Loucy (cell line): ENCODE measurements at regions not wholly inside any gene's neighbourhood (a gene's known extent, or its start where the extent isn't known, plus 50 kb on each side); places are given as distances from the start of the nearest gene placed in this dataset.

Experiments used
- H2AFZ ChIP-seq: fragments of 200-600 bp; sonication (generic); 2 replicates; pipeline ENCODE4 v1.6.0; 2016; ENCODE audit warnings: antibody characterized with exemption, mild to moderate bottlenecking, low read length, moderate library complexity
- H3F3A ChIP-seq: fragments of 200-600 bp; 2 replicates; pipeline ENCODE4 v1.6.0; 2016; ENCODE audit warnings: antibody characterized with exemption, low read depth, mild to moderate bottlenecking
- H3K27me3 ChIP-seq: fragments of 200-600 bp; sonication (generic); 2 replicates; pipeline ENCODE4 v1.6.1; 2014; ENCODE audit warnings: low read length, mild to moderate bottlenecking; ENCODE audit not compliant: insufficient read depth, poor library complexity, severe bottlenecking
- H3K36me3 ChIP-seq: fragments of 200-600 bp; sonication (generic); 2 replicates; pipeline ENCODE4 v1.6.1; 2016; ENCODE audit warnings: low read length; ENCODE audit not compliant: insufficient read depth
- H3K4me1 ChIP-seq: fragments of 200-600 bp; sonication (generic); 2 replicates; pipeline ENCODE4 v1.5.1; 2014; ENCODE audit warnings: low read length, mild to moderate bottlenecking; ENCODE audit not compliant: insufficient read depth, poor library complexity, severe bottlenecking
- H3K4me2 ChIP-seq: fragments of 200-600 bp; sonication (generic); 2 replicates; pipeline ENCODE4 v1.6.0; 2014; ENCODE audit warnings: antibody characterized with exemption, low read length, low read depth, mild to moderate bottlenecking; ENCODE audit not compliant: poor library complexity, severe bottlenecking
- H3K4me3 ChIP-seq: fragments of 200-600 bp; sonication (generic); 2 replicates; pipeline ENCODE4 v1.5.1; 2014; ENCODE audit warnings: low read length, mild to moderate bottlenecking, mixed read lengths; ENCODE audit not compliant: poor library complexity, severe bottlenecking
- H3K79me2 ChIP-seq: fragments of 200-600 bp; sonication (generic); 2 replicates; pipeline ENCODE4 v1.6.1; 2014; ENCODE audit warnings: low read length; ENCODE audit not compliant: insufficient read depth
- H3K9ac ChIP-seq: fragments of 200-600 bp; sonication (generic); 2 replicates; pipeline ENCODE4 v1.6.0; 2014; ENCODE audit warnings: mild to moderate bottlenecking, low read depth, low read length, moderate library complexity; ENCODE audit not compliant: poor library complexity, severe bottlenecking
- H3K9me2 ChIP-seq: fragments of 200-600 bp; sonication (generic); replicated peaks from 2 replicates; pipeline ENCODE4 v1.6.1; 2016; ENCODE audit warnings: low read depth, low read length, mixed read lengths
- H3K9me3 ChIP-seq: fragments of 200-600 bp; sonication (generic); 2 replicates; pipeline ENCODE4 v1.6.1; 2014; ENCODE audit warnings: mild to moderate bottlenecking, antibody characterized with exemption, low read length, low read depth; ENCODE audit not compliant: insufficient read depth
- H4K20me1 ChIP-seq: fragments of 200-600 bp; sonication (generic); 2 replicates; pipeline ENCODE4 v1.6.0; 2014; ENCODE audit warnings: antibody characterized with exemption, low read length, mild to moderate bottlenecking; ENCODE audit not compliant: insufficient read depth, poor library complexity, severe bottlenecking
- EZH2phosphoT487 ChIP-seq: fragments of 200-600 bp; IDR thresholded peaks from 2 replicates; pipeline ENCODE4 v1.6.1; 2018; ENCODE audit warnings: antibody characterized with exemption, mild to moderate bottlenecking, moderate library complexity, borderline replicate concordance
- TF ChIP-seq, protein P1 (sequence below): fragments of 200-600 bp; sonication (generic); conservative IDR thresholded peaks from 2 replicates; pipeline ENCODE4 v1.5.1; 2014; ENCODE audit warnings: mild to moderate bottlenecking, antibody characterized with exemption, low read length

DNA sequence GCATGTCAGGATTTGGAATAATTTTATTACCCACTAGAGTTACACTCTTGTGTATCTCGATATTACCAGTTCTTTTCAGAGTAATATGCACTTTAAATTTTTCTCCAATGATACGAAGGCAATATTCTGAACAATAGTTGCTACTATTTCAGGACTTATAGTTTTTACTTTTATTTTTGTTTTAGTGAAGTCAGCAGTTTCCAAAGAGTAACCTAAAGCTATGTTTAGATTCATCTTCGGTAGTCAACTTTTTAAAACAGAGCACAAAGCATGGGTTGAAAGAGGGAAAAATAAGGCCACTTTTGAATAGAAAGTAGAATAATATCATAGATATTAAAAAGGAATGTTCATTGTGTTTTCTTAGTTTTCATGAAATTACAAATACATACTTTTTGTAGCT is 532.7 kb downstream of the CPS1 start:
- Histone ChIP-seq H3K79me2 (no peaks in the 10 kb centered on the region), H3K36me3 (no peaks in the 10 kb centered on the region), H3K27me3 (no peaks in the 10 kb centered on the region), H3F3A (no peaks in the 10 kb centered on the region), H3K9me2 (no peaks in the 10 kb centered on the region), H3K4me3 (no peak overlapping the region), H4K20me1 (no peaks in the 10 kb centered on the region), H3K4me1 (no peaks in the 10 kb centered on the region), H3K4me2 (no peak overlapping the region), H3K9me3 (no peaks in the 10 kb centered on the region), H3K9ac (no peak overlapping the region), H2AFZ (no peak overlapping the region)
- TF ChIP-seq, protein P1, sequence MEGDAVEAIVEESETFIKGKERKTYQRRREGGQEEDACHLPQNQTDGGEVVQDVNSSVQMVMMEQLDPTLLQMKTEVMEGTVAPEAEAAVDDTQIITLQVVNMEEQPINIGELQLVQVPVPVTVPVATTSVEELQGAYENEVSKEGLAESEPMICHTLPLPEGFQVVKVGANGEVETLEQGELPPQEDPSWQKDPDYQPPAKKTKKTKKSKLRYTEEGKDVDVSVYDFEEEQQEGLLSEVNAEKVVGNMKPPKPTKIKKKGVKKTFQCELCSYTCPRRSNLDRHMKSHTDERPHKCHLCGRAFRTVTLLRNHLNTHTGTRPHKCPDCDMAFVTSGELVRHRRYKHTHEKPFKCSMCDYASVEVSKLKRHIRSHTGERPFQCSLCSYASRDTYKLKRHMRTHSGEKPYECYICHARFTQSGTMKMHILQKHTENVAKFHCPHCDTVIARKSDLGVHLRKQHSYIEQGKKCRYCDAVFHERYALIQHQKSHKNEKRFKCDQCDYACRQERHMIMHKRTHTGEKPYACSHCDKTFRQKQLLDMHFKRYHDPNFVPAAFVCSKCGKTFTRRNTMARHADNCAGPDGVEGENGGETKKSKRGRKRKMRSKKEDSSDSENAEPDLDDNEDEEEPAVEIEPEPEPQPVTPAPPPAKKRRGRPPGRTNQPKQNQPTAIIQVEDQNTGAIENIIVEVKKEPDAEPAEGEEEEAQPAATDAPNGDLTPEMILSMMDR, result no peak
- TF ChIP-seq EZH2phosphoT487, result no peak

DNA sequence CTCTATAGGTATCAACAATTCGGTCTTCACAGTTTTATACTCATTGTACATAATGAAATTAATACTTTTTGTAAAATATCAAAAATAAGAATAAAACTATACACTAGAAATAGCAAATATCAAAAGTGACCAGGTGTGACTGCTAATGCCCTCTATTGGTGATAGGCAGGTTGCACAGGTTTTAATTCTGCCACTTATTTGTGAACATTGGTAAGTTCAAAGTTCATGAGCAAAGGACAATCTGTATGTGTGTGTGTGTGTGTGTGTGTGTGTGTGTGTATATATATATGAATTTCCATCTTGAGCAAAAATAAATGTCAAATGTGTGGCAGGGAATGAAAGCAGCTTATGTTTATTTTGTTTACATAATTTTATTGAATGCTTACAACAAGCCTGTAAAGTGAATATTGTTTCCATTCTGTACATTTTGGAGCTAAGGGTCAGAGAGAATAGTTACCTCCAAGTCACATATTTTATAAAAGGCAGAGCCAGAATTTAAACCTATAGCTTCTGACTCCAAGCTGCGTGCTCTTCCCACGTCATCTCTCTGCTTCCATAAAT is 537.4 kb downstream of the CPS1 start:
- H3K27me3 ChIP-seq, result no peaks in the 10 kb centered on the region
- H3K4me3 ChIP-seq, result no peak overlapping the region
- no peaks in the 10 kb centered on the region for H3K9me2 ChIP-seq
- H3K9me3 ChIP-seq, result no peaks in the 10 kb centered on the region; the same call in 1 of the 2 replicates
- no peak for TF ChIP-seq EZH2phosphoT487
- TF ChIP-seq, protein P1, result peak; percentile 58
- no peaks in the 10 kb centered on the region for H4K20me1 ChIP-seq
- no peak overlapping the region for H2AFZ ChIP-seq
- no peak overlapping the region for H3K9ac ChIP-seq
- H3K4me2 ChIP-seq, result no peak overlapping the region
- H3K36me3 ChIP-seq, result no peaks in the 10 kb centered on the region
- no peaks in the 10 kb centered on the region for H3F3A ChIP-seq
- H3K79me2 ChIP-seq, result no peaks in the 10 kb centered on the region
- no peaks in the 10 kb centered on the region for H3K4me1 ChIP-seq

DNA sequence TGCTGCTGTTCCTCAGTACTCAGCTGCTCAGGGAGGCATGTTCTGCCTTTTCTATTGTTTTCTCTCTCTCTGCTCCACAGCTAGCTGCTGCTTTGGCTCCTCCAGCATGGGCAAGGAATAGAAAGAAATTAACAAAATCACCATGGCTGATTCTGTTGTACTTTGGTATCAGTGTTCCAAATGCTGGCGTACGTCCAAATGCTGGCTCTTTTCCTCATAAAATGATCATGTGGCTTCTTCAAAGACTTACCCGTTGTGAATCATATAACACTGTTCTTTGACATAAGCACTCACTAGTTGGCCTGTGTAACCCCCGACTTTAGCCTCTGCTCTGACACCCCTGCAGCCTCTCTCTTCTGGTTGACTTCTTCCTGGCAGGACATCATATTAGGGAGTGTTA is 547.6 kb downstream of the CPS1 start:
- Histone ChIP-seq H3K27me3 (peaks cover 15% of the 10 kb centered on the region), H3K9ac (no peak overlapping the region), H2AFZ (no peak overlapping the region), H3K9me3 (no peaks in the 10 kb centered on the region; the same call in 1 of the 2 replicates), H4K20me1 (no peaks in the 10 kb centered on the region), H3K4me3 (no peak overlapping the region), H3K36me3 (no peaks in the 10 kb centered on the region), H3K4me1 (no peaks in the 10 kb centered on the region), H3K79me2 (no peaks in the 10 kb centered on the region), H3F3A (no peaks in the 10 kb centered on the region), H3K4me2 (no peak overlapping the region), H3K9me2 (no peaks in the 10 kb centered on the region)
- no peak for TF ChIP-seq EZH2phosphoT487
- TF ChIP-seq, protein P1, result no peak
